ENCODE measurements at regions not wholly inside any gene's neighbourhood (a gene's known extent, or its start where the extent isn't known, plus 50 kb on each side); places are given as distances from the start of the nearest gene placed in this dataset.

- ChIA-PET CTCF (no interaction called here), POLR2A (no interaction called here)
- Mint-ChIP-seq H3K4me3 (no peak overlapping the region), H3K4me1 (no peaks in the 10 kb centered on the region), H3K36me3 (ENCODE audit: low read depth) (no peaks in the 10 kb centered on the region), H3K27me3 (peaks cover 28% of the 10 kb centered on the region), H3K9me3 (no peaks in the 10 kb centered on the region), H3K27ac (no peak overlapping the region)
- no peak for DNase-seq
- TF ChIP-seq, protein P1, sequence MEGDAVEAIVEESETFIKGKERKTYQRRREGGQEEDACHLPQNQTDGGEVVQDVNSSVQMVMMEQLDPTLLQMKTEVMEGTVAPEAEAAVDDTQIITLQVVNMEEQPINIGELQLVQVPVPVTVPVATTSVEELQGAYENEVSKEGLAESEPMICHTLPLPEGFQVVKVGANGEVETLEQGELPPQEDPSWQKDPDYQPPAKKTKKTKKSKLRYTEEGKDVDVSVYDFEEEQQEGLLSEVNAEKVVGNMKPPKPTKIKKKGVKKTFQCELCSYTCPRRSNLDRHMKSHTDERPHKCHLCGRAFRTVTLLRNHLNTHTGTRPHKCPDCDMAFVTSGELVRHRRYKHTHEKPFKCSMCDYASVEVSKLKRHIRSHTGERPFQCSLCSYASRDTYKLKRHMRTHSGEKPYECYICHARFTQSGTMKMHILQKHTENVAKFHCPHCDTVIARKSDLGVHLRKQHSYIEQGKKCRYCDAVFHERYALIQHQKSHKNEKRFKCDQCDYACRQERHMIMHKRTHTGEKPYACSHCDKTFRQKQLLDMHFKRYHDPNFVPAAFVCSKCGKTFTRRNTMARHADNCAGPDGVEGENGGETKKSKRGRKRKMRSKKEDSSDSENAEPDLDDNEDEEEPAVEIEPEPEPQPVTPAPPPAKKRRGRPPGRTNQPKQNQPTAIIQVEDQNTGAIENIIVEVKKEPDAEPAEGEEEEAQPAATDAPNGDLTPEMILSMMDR (IDR thresholded peaks at IDR 0.05), result no peak
- no peak for ATAC-seq (ENCODE audit: low read depth)
- intact Hi-C loops (cut with micrococcal nuclease), result no loop called here
Measured at GRCh38 chr12:4969405-4969804, 59.7 kb downstream of the KCNA1 start.

- ATAC-seq (ENCODE audit: low read depth) (no peak), DNase-seq (no peak)
- Mint-ChIP-seq H3K27ac (no peak overlapping the region), H3K4me3 (no peak overlapping the region), H3K36me3 (ENCODE audit: low read depth) (no peaks in the 10 kb centered on the region), H3K9me3 (no peaks in the 10 kb centered on the region), H3K27me3 (peaks cover 38% of the 10 kb centered on the region), H3K4me1 (no peaks in the 10 kb centered on the region)
- intact Hi-C loops (cut with micrococcal nuclease), result no loop called here
- ChIA-PET CTCF (no interaction called here), POLR2A (no interaction called here)
- TF ChIP-seq, protein P1 (IDR thresholded peaks at IDR 0.05), result no peak
Measured at GRCh38 chr12:4974217-4974616, 64.5 kb downstream of the KCNA1 start.

- no peak overlapping the region for H3K4me3 Mint-ChIP-seq
- TF ChIP-seq, protein P1 (IDR thresholded peaks at IDR 0.05), result no peak
- ATAC-seq (ENCODE audit: low read depth) (no peak), DNase-seq (no peak)
- H3K4me1 Mint-ChIP-seq, result no peaks in the 10 kb centered on the region
- ChIA-PET POLR2A (interaction anchor here (0.5 kb wide), 1 partner anchor 119 kb away, joined by 3 read pairs; no protein-coding TSS in a partner anchor), CTCF (no interaction called here)
- no peaks in the 10 kb centered on the region for H3K9me3 Mint-ChIP-seq
- peaks cover 41% of the 10 kb centered on the region for H3K27me3 Mint-ChIP-seq
- no peak overlapping the region for H3K27ac Mint-ChIP-seq
- H3K36me3 Mint-ChIP-seq (ENCODE audit: low read depth), result no peaks in the 10 kb centered on the region
- intact Hi-C loops (cut with micrococcal nuclease), result no loop called here
Measured at GRCh38 chr12:4975574-4975973, 65.9 kb downstream of the KCNA1 start.

- no peak for DNase-seq
- TF ChIP-seq, protein P1 (IDR thresholded peaks at IDR 0.05), result no peak
- no peak for ATAC-seq (ENCODE audit: low read depth)
- intact Hi-C loops (cut with micrococcal nuclease), result no loop called here
- Mint-ChIP-seq H3K4me1 (no peaks in the 10 kb centered on the region), H3K4me3 (no peak overlapping the region), H3K9me3 (no peaks in the 10 kb centered on the region), H3K36me3 (ENCODE audit: low read depth) (no peaks in the 10 kb centered on the region), H3K27me3 (peaks cover 45% of the 10 kb centered on the region), H3K27ac (no peak overlapping the region)
- POLR2A ChIA-PET, result no interaction called here
- CTCF ChIA-PET, result no interaction called here
Measured at GRCh38 chr12:4977102-4977501, 66.6 kb upstream of the KCNA5 start.

DNA sequence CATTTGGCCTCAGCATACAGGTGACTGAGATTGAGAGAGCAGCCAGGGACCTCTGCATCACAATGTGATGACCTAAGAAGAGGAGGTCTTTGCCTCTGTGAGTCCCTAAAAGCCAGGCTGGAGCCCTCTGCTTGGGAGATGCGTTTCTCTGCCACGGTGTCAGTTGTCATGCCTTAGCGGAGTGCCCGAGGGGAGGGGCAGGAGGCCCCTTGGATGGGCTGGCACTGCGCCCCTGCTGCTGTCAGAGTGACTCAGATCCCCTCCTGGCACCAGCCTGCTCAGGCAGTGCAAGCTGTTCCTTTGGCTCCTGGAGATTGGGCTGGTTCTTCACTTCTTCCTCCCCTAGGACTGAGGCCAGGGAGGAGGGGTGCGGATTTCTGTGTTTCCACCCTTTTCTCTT, 64.9 kb upstream of the KCNA5 start:
- TF ChIP-seq, protein P1 (IDR thresholded peaks at IDR 0.05), result no peak
- peaks cover 49% of the 10 kb centered on the region for H3K27me3 Mint-ChIP-seq
- no peaks in the 10 kb centered on the region for H3K9me3 Mint-ChIP-seq
- H3K4me1 Mint-ChIP-seq, result no peaks in the 10 kb centered on the region
- H3K36me3 Mint-ChIP-seq (ENCODE audit: low read depth), result no peaks in the 10 kb centered on the region
- no peak overlapping the region for H3K4me3 Mint-ChIP-seq
- ChIA-PET POLR2A (no interaction called here), CTCF (no interaction called here)
- intact Hi-C loops (cut with micrococcal nuclease), result no loop called here
- ATAC-seq (ENCODE audit: low read depth), result no peak
- H3K27ac Mint-ChIP-seq, result no peak overlapping the region
- no peak for DNase-seq

Measured in activated B cell treated with CpG ODN at 0.5 μM for 24 hours (primary cell).